GM23248 (cell line): ENCODE measurements at regions not wholly inside any gene's neighbourhood (a gene's known extent, or its start where the extent isn't known, plus 50 kb on each side); places are given as distances from the start of the nearest gene placed in this dataset.

Source experiments
- EZH2 ChIP-seq: fragments of 200-600 bp; sonication (generic); IDR thresholded peaks from 2 replicates; pipeline ENCODE4 v1.6.1; 2018; ENCODE audit warnings: antibody characterized with exemption, mild to moderate bottlenecking; ENCODE audit not compliant: insufficient read depth, poor library complexity, severe bottlenecking
- EZH2phosphoT487 ChIP-seq: fragments of 200-600 bp; sonication (generic); IDR thresholded peaks from 2 replicates; pipeline ENCODE4 v1.6.1; 2018; ENCODE audit warnings: antibody characterized with exemption, moderate library complexity, mild to moderate bottlenecking, low read depth; ENCODE audit not compliant: insufficient read depth

GRCh38 chr6:37565267-37566110 is 65.8 kb upstream of the CCDC167 start:
- no peak for TF ChIP-seq EZH2
- TF ChIP-seq EZH2phosphoT487 = no peak
